ENCODE measurements at regions not wholly inside any gene's neighbourhood (a gene's known extent, or its start where the extent isn't known, plus 50 kb on each side); places are given as distances from the start of the nearest gene placed in this dataset.

GRCh38 chr18:47720741-47721140 is 209.7 kb downstream of the SMAD2 start:
- TF ChIP-seq CTCF (IDR thresholded peaks at IDR 0.05; ENCODE audit: low read depth, low read length) = no peak
- no peak for TF ChIP-seq POLR2A (IDR thresholded peaks at IDR 0.05; ENCODE audit: extremely low read depth, insufficient read length)
- no peak for TF ChIP-seq MAX (IDR thresholded peaks at IDR 0.05; ENCODE audit: low read depth, low read length)
